ENCODE measurements at regions not wholly inside any gene's neighbourhood (a gene's known extent, or its start where the extent isn't known, plus 50 kb on each side); places are given as distances from the start of the nearest gene placed in this dataset.

DNA sequence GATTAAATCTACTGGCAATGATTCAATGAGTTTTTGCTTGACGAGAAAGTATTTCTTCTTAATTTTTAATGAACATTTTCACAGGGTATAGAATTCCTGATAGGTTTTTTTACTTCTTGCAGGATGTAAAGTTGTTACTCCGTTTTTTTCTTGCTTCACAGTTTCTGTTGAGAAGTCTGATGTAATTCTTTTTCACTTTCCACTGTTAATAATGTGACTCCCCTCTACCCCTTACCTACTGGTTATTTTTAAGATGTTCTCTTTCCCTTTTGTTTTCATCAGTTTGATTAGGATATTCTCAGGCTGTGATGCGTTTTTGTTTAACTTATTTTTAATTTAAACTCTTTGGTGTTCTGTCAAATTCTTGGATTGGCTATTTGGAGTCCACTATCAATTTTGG is 933.9 kb upstream of the PIK3C3 start:
- H4K8ac ChIP-seq (ENCODE audit: extremely low read depth, insufficient read depth, low read length), result no peak overlapping the region
- H2BK5ac ChIP-seq (ENCODE audit: low read depth, low read length), result no peak overlapping the region
- no peak overlapping the region for H3K14ac ChIP-seq (ENCODE audit: insufficient read length)
- H3K9me3 ChIP-seq (ENCODE audit: insufficient read depth in 2 of 2, low read depth in 1 of 2, low read length in 1 of 2), result no peaks in the 10 kb centered on the region
- no peak overlapping the region for H4K5ac ChIP-seq (ENCODE audit: insufficient read length, low read depth, low read length)
- WGBS, 2 experiments (ENCODE audit: extremely low coverage in 1 of 2, insufficient coverage in 1 of 2, insufficient read length in 1 of 2, insufficient replicate concordance in 2 of 2, low coverage in 1 of 2, low lambda C conversion rate in 2 of 2, missing lambda C conversion rate in 1 of 2), result 97% methylated on average over 3 of the region's 3 CpGs; no CpG with 5 or more reads in 1 of the 2 experiments
- no peak overlapping the region for H3K27ac ChIP-seq (ENCODE audit: low read depth, low read length)
- H2AFZ ChIP-seq (ENCODE audit: low read length), result no peak overlapping the region
- no peaks in the 10 kb centered on the region for H3K79me1 ChIP-seq (ENCODE audit: low read depth, low read length)
- no peak for DNase-seq (ENCODE audit: low read depth in 1 of 2, low spot score in 2 of 2)
- no peaks in the 10 kb centered on the region for H3K36me3 ChIP-seq (ENCODE audit: control insufficient read depth in 2 of 4, insufficient read depth in 4 of 4, low read length in 3 of 4)
- H2AK5ac ChIP-seq (ENCODE audit: low read depth, low read length), result no peak overlapping the region
- no peaks in the 10 kb centered on the region for H4K20me1 ChIP-seq (replicated peaks in 1 of 2; ENCODE audit: control insufficient read depth in 1 of 2, insufficient read depth in 2 of 2, low read length in 2 of 2)
- no peak overlapping the region for H3K4me2 ChIP-seq (ENCODE audit: insufficient read depth in 1 of 2, low read depth in 2 of 2, low read length in 2 of 2)
- no peaks in the 10 kb centered on the region for H3K23me2 ChIP-seq (ENCODE audit: low read depth, low read length)
- H2BK20ac ChIP-seq (ENCODE audit: low read length), result no peak overlapping the region
- no peak overlapping the region for H2BK12ac ChIP-seq (ENCODE audit: low read depth, low read length)
- H3K4me1 ChIP-seq (replicated peaks in 1 of 4; ENCODE audit: control insufficient read depth in 3 of 4, insufficient read depth in 4 of 4, low read length in 3 of 4), result peaks cover 0 to 7% (median 2%) of the 10 kb centered on the region in 4 experiments; a peak in 3 of 7 replicates
- no peak overlapping the region for H2BK15ac ChIP-seq (ENCODE audit: low read length)
- no peak overlapping the region for H3K23ac ChIP-seq (ENCODE audit: insufficient read length)
- H3K9ac ChIP-seq (replicated peaks in 1 of 4; ENCODE audit: extremely low read depth in 1 of 4, low read depth in 3 of 4, low read length in 3 of 4), result no peak overlapping the region
- H4K91ac ChIP-seq (replicated peaks; ENCODE audit: insufficient read length, low read length), result no peak overlapping the region
- no peaks in the 10 kb centered on the region for H3K27me3 ChIP-seq (replicated peaks in 1 of 4; ENCODE audit: control insufficient read depth in 3 of 4, extremely low read depth in 1 of 4, insufficient read depth in 3 of 4, low read length in 3 of 4)
- H2BK120ac ChIP-seq (replicated peaks; ENCODE audit: low read depth, low read length), result no peak overlapping the region
- H3K79me2 ChIP-seq (ENCODE audit: control insufficient read depth in 1 of 2, insufficient read depth in 2 of 2, low read length in 2 of 2), result no peaks in the 10 kb centered on the region
- H3K4me3 ChIP-seq (ENCODE audit: extremely low read depth in 1 of 4, insufficient read depth in 2 of 4, low read depth in 3 of 4, low read length in 4 of 4), result no peak overlapping the region
- no peak overlapping the region for H3K18ac ChIP-seq (ENCODE audit: extremely low read depth, low read length)
- H3K4ac ChIP-seq (replicated peaks; ENCODE audit: insufficient read length, low read depth, low read length), result no peak overlapping the region
- ChIA-PET POLR2A (ENCODE audit: partially characterized antibody) (no interaction called here), CTCF (ENCODE audit: partially characterized antibody) (no interaction called here)
- FAIRE-seq, result no peak
- no peak overlapping the region for H3K56ac ChIP-seq (replicated peaks; ENCODE audit: insufficient read length, low read depth, low read length)
- TF ChIP-seq BRCA1 (IDR thresholded peaks at IDR 0.05; ENCODE audit: low read depth, low read length) (no peak), TBP (IDR thresholded peaks at IDR 0.05; ENCODE audit: low read depth, low read length) (no peak), RXRA (IDR thresholded peaks at IDR 0.05; ENCODE audit: insufficient read depth, low read depth, low read length) (no peak), SP2 (IDR thresholded peaks at IDR 0.05; ENCODE audit: low read length) (no peak), CEBPB (IDR thresholded peaks at IDR 0.05; ENCODE audit: low read depth, low read length) (no peak), SIN3A (conservative IDR thresholded peaks at IDR 0.05 in 1 of 2, IDR thresholded peaks at IDR 0.05 in 1 of 2; ENCODE audit: low read depth in 1 of 2, low read length in 2 of 2) (no peak), HDAC2 (IDR thresholded peaks at IDR 0.05; ENCODE audit: borderline replicate concordance in 1 of 2, low read depth in 2 of 2, low read length in 2 of 2) (no peak), POLR2AphosphoS5 (IDR thresholded peaks at IDR 0.05; ENCODE audit: low read depth, low read length) (no peak), POLR2A (IDR thresholded peaks at IDR 0.05; ENCODE audit: control extremely low read depth in 1 of 2, low read depth in 2 of 2, low read length in 2 of 2) (no peak), JUN (IDR thresholded peaks at IDR 0.05; ENCODE audit: low read depth, low read length) (no peak), POU5F1 (IDR thresholded peaks at IDR 0.05; ENCODE audit: low read depth, low read length) (no peak)
- TF ChIP-seq, protein P1, sequence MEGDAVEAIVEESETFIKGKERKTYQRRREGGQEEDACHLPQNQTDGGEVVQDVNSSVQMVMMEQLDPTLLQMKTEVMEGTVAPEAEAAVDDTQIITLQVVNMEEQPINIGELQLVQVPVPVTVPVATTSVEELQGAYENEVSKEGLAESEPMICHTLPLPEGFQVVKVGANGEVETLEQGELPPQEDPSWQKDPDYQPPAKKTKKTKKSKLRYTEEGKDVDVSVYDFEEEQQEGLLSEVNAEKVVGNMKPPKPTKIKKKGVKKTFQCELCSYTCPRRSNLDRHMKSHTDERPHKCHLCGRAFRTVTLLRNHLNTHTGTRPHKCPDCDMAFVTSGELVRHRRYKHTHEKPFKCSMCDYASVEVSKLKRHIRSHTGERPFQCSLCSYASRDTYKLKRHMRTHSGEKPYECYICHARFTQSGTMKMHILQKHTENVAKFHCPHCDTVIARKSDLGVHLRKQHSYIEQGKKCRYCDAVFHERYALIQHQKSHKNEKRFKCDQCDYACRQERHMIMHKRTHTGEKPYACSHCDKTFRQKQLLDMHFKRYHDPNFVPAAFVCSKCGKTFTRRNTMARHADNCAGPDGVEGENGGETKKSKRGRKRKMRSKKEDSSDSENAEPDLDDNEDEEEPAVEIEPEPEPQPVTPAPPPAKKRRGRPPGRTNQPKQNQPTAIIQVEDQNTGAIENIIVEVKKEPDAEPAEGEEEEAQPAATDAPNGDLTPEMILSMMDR (IDR thresholded peaks at IDR 0.05; ENCODE audit: control extremely low read depth in 1 of 3, insufficient read depth in 1 of 3, low read depth in 1 of 3, low read length in 3 of 3), result no peak

Measured in H1 (cell line).